ENCODE measurements at regions not wholly inside any gene's neighbourhood (a gene's known extent, or its start where the extent isn't known, plus 50 kb on each side); places are given as distances from the start of the nearest gene placed in this dataset.

DNA sequence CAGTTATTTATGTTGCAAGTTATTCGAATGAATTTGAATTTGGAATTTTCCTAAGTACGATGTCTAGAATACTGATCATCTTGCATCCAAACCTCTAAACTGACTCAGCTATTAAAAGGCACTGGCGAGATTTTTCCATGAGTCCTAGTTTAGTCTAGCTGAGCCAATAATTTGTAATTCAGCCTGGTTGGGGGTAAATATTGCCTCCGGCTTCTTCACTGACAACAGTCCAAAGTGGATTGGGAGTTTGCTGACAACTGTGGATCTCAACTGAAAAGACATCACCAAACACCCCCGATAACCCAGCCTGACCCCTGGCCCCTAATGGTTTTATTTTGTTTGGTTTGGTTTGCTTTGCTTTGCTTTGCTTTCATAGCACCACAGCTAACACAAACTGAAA is 189.8 kb upstream of the DAPK1 start:
- TF ChIP-seq SPI1 (IDR thresholded peaks at IDR 0.05; ENCODE audit: borderline replicate concordance, low read depth) (no peak), GABPA (IDR thresholded peaks at IDR 0.05; ENCODE audit: low read depth) (no peak), POLR2AphosphoS5 (IDR thresholded peaks at IDR 0.05; ENCODE audit: low read depth) (no peak)
- TF ChIP-seq, protein P1, sequence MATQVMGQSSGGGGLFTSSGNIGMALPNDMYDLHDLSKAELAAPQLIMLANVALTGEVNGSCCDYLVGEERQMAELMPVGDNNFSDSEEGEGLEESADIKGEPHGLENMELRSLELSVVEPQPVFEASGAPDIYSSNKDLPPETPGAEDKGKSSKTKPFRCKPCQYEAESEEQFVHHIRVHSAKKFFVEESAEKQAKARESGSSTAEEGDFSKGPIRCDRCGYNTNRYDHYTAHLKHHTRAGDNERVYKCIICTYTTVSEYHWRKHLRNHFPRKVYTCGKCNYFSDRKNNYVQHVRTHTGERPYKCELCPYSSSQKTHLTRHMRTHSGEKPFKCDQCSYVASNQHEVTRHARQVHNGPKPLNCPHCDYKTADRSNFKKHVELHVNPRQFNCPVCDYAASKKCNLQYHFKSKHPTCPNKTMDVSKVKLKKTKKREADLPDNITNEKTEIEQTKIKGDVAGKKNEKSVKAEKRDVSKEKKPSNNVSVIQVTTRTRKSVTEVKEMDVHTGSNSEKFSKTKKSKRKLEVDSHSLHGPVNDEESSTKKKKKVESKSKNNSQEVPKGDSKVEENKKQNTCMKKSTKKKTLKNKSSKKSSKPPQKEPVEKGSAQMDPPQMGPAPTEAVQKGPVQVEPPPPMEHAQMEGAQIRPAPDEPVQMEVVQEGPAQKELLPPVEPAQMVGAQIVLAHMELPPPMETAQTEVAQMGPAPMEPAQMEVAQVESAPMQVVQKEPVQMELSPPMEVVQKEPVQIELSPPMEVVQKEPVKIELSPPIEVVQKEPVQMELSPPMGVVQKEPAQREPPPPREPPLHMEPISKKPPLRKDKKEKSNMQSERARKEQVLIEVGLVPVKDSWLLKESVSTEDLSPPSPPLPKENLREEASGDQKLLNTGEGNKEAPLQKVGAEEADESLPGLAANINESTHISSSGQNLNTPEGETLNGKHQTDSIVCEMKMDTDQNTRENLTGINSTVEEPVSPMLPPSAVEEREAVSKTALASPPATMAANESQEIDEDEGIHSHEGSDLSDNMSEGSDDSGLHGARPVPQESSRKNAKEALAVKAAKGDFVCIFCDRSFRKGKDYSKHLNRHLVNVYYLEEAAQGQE (IDR thresholded peaks at IDR 0.05; ENCODE audit: insufficient replicate concordance, low read depth), result no peak
- TF ChIP-seq, protein P2, sequence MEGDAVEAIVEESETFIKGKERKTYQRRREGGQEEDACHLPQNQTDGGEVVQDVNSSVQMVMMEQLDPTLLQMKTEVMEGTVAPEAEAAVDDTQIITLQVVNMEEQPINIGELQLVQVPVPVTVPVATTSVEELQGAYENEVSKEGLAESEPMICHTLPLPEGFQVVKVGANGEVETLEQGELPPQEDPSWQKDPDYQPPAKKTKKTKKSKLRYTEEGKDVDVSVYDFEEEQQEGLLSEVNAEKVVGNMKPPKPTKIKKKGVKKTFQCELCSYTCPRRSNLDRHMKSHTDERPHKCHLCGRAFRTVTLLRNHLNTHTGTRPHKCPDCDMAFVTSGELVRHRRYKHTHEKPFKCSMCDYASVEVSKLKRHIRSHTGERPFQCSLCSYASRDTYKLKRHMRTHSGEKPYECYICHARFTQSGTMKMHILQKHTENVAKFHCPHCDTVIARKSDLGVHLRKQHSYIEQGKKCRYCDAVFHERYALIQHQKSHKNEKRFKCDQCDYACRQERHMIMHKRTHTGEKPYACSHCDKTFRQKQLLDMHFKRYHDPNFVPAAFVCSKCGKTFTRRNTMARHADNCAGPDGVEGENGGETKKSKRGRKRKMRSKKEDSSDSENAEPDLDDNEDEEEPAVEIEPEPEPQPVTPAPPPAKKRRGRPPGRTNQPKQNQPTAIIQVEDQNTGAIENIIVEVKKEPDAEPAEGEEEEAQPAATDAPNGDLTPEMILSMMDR (IDR thresholded peaks at IDR 0.05; ENCODE audit: insufficient read depth, low read length), result no peak
- no peak for DNase-seq (ENCODE audit: low read depth in 1 of 2, low spot score in 1 of 2)
- H3K27ac ChIP-seq (replicated peaks), result no peak overlapping the region
- H3K4me3 ChIP-seq (replicated peaks; ENCODE audit: insufficient read depth, low read length), result no peak overlapping the region
- H3K27me3 ChIP-seq (ENCODE audit: insufficient read depth, poor library complexity, severe bottlenecking), result no peaks in the 10 kb centered on the region

DNA sequence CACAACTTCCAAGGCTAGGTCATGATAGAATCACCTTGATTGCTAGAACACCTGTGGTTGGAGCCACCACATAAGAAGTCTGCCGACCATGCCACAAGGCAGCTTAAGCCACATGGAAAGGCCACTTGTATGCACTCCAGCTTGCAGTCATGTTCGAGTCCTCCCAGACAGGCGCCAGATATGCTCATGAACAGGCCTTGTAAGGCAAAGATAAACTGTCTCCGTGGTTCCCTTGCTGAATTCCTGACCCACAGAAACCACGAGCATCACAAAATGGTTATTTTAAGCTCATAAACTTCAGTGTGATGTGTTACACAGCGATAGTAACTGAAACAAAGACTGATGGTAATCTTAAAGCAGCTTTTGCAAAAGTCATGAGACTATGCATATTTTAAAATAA is 188.4 kb upstream of the DAPK1 start:
- TF ChIP-seq, protein P2 (IDR thresholded peaks at IDR 0.05; ENCODE audit: insufficient read depth, low read length), result no peak
- DNase-seq (ENCODE audit: low read depth in 1 of 2, low spot score in 1 of 2), result no peak
- Histone ChIP-seq H3K27ac (replicated peaks) (no peak overlapping the region), H3K4me3 (replicated peaks; ENCODE audit: insufficient read depth, low read length) (no peak overlapping the region), H3K27me3 (ENCODE audit: insufficient read depth, poor library complexity, severe bottlenecking) (no peaks in the 10 kb centered on the region)

DNA sequence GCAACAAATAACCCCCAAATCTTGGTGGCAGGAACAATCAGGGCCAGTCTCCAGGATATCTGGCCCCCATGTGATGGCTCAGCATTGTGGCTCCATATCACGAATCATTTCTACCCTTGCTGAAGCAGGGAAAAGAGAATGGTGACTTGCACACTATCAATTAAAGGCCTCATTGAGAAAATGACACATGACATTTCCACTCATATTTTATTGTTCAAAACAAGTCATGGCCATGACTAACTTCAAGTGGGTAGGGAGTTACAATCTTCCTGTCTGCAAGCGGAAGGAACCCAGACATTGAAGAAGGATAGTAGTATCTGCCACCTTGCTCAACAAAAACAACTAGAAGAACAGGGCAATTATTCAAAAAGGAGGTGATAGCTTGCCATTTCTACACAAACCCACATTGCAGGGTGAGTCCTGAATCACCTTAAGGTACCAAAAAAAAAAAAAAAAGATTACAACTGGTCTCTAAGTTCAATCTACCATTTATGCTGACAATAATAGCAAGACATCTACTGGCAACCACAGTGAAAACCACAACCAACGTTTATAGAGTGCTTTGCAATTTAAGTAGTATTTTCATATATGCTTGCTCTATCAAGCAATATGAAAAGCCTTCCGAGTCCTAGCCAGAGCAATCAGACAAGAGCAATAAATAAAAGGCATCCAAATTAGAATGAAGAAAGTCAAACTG is 186.7 kb upstream of the DAPK1 start:
- Histone ChIP-seq H3K4me3 (replicated peaks; ENCODE audit: insufficient read depth, low read length) (no peak overlapping the region), H3K27ac (replicated peaks) (no peak overlapping the region), H3K27me3 (ENCODE audit: insufficient read depth, poor library complexity, severe bottlenecking) (no peaks in the 10 kb centered on the region)
- no peak for DNase-seq (ENCODE audit: low read depth in 1 of 2, low spot score in 1 of 2)
- TF ChIP-seq, protein P1 (IDR thresholded peaks at IDR 0.05; ENCODE audit: insufficient replicate concordance, low read depth), result no peak
- TF ChIP-seq GABPA (IDR thresholded peaks at IDR 0.05; ENCODE audit: low read depth) (no peak), SPI1 (IDR thresholded peaks at IDR 0.05; ENCODE audit: borderline replicate concordance, low read depth) (no peak)

DNA sequence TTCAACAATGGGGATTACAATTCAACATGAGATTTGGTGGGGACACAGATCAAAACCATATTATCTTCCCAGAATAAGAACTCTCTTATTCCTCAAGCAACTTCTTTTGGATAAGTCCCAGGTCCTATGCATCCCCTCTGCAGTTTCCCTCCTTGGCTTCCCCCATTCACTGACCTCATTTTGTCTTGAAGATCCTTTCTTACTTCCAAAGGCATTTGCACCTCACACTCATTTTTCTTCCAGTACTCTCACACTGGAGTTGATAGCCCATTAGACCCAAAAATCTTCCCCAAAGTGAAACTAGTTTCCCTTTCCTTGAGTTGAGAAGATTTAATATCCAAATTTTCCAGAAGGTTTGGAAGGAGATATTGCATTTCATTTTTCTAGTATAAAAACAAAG is 178.0 kb upstream of the DAPK1 start:
- Histone ChIP-seq H3K4me3 (replicated peaks; ENCODE audit: insufficient read depth, low read length) (no peak overlapping the region), H3K27me3 (ENCODE audit: insufficient read depth, poor library complexity, severe bottlenecking) (no peaks in the 10 kb centered on the region), H3K27ac (replicated peaks) (no peak overlapping the region)
- no peak for TF ChIP-seq SPI1 (IDR thresholded peaks at IDR 0.05; ENCODE audit: borderline replicate concordance, low read depth)
- no peak for TF ChIP-seq GABPA (IDR thresholded peaks at IDR 0.05; ENCODE audit: low read depth)
- TF ChIP-seq, protein P2 (IDR thresholded peaks at IDR 0.05; ENCODE audit: insufficient read depth, low read length), result no peak
- no peak for TF ChIP-seq POLR2AphosphoS5 (IDR thresholded peaks at IDR 0.05; ENCODE audit: low read depth)
- TF ChIP-seq, protein P1 (IDR thresholded peaks at IDR 0.05; ENCODE audit: insufficient replicate concordance, low read depth), result no peak
- no peak for DNase-seq (ENCODE audit: low read depth in 1 of 2, low spot score in 1 of 2)
